HG03571 (cell line): ENCODE measurements at regions not wholly inside any gene's neighbourhood (a gene's known extent, or its start where the extent isn't known, plus 50 kb on each side); places are given as distances from the start of the nearest gene placed in this dataset.

Experiments
- ATAC-seq: cut with Tn5 transposase; IDR thresholded peaks from one replicate; pipeline ENCODE4 v1.9.1; 2021; ENCODE audit not compliant: unreplicated experiment

- ATAC-seq: no peak
These were observed 396.6 kb downstream of the GABRB3 start for GRCh38 chr15:26376243-26376642.

GRCh38 chr15:26374806-26375205, 398.1 kb downstream of the GABRB3 start:
- ATAC-seq: no peak

GRCh38 chr15:26372706-26373105, 400.2 kb downstream of the GABRB3 start:
- no peak for ATAC-seq

- ATAC-seq: no peak
These were observed 407.8 kb downstream of the GABRB3 start for GRCh38 chr15:26365077-26365476.

GRCh38 chr15:26359855-26360254, 413.0 kb downstream of the GABRB3 start:
- no peak for ATAC-seq

- ATAC-seq: no peak
These were observed 414.2 kb downstream of the GABRB3 start for GRCh38 chr15:26358708-26359107.

GRCh38 chr15:26357653-26358052, 415.2 kb downstream of the GABRB3 start:
- ATAC-seq: no peak

GRCh38 chr15:26355472-26356074, 417.3 kb downstream of the GABRB3 start:
- ATAC-seq: no peak

GRCh38 chr15:26352909-26353308, 420.0 kb downstream of the GABRB3 start:
- ATAC-seq: no peak

GRCh38 chr15:26352406-26352805, 420.5 kb downstream of the GABRB3 start:
- ATAC-seq: no peak

GRCh38 chr15:26325495-26325894, 447.4 kb downstream of the GABRB3 start:
- ATAC-seq: no peak

GRCh38 chr15:26323566-26323965, 449.3 kb downstream of the GABRB3 start:
- ATAC-seq: no peak

- no peak for ATAC-seq
These were observed 454.2 kb downstream of the GABRB3 start for GRCh38 chr15:26318689-26319088.

GRCh38 chr15:26314577-26314976, 451.4 kb upstream of the ATP10A start:
- no peak for ATAC-seq

GRCh38 chr15:26311710-26312236, 448.6 kb upstream of the ATP10A start:
- ATAC-seq: no peak

GRCh38 chr15:26298659-26299170, 435.6 kb upstream of the ATP10A start:
- no peak for ATAC-seq

- ATAC-seq: no peak
These were observed 435.0 kb upstream of the ATP10A start for GRCh38 chr15:26298010-26298658.

- no peak for ATAC-seq
These were observed 432.4 kb upstream of the ATP10A start for GRCh38 chr15:26295336-26296085.

- ATAC-seq: no peak
These were observed 431.0 kb upstream of the ATP10A start for GRCh38 chr15:26294059-26294689.

- no peak for ATAC-seq
These were observed 424.3 kb upstream of the ATP10A start for GRCh38 chr15:26287381-26287780.

GRCh38 chr15:26280281-26280680, 417.2 kb upstream of the ATP10A start:
- no peak for ATAC-seq
